Stimulated activated memory B cell treated with anti-CD40 and anti-IgM and Interleukin-4, amounts not matched to agents 10 μg/mL and 1 μg/mL and 100 μg/mL, for 72 hours (primary cell): ENCODE measurements at regions not wholly inside any gene's neighbourhood (a gene's known extent, or its start where the extent isn't known, plus 50 kb on each side); places are given as distances from the start of the nearest gene placed in this dataset.
"Not testable (repeated sequence)": the region's sequence is repeated elsewhere in the genome, so short reads cannot be mapped to it uniquely, and the experiment has no call there.

Experiments used
- ATAC-seq: fragments of 150-1000 bp; cut with Tn5 transposase; 2 replicates; pipeline ENCODE4 v1.10.0; 2021
- H3K27ac Mint-ChIP-seq: one replicate; pipeline ENCODE4 v1.8.0; 2022; ENCODE audit warnings: mild to moderate bottlenecking, mixed read lengths
- H3K27me3 Mint-ChIP-seq: one replicate; pipeline ENCODE4 v1.8.0; 2022; ENCODE audit warnings: mixed read lengths
- H3K36me3 Mint-ChIP-seq: one replicate; pipeline ENCODE4 v1.8.0; 2022; ENCODE audit warnings: mixed read lengths
- H3K4me1 Mint-ChIP-seq: one replicate; pipeline ENCODE4 v1.8.0; 2022; ENCODE audit warnings: mixed read lengths
- H3K4me3 Mint-ChIP-seq: one replicate; pipeline ENCODE4 v1.8.0; 2022; ENCODE audit warnings: mild to moderate bottlenecking, moderate library complexity, mixed read lengths
- H3K9me3 Mint-ChIP-seq: one replicate; pipeline ENCODE4 v1.8.0; 2022; ENCODE audit warnings: mixed read lengths

- no peak overlapping the region for H3K4me3 Mint-ChIP-seq
- H3K4me1 Mint-ChIP-seq: no peaks in the 10 kb centered on the region
- no peak overlapping the region for H3K27ac Mint-ChIP-seq
- no peaks in the 10 kb centered on the region for H3K36me3 Mint-ChIP-seq
- no peak for ATAC-seq
- peaks cover 2% of the 10 kb centered on the region for H3K9me3 Mint-ChIP-seq
- no peaks in the 10 kb centered on the region for H3K27me3 Mint-ChIP-seq
Observed at GRCh38 chr15:39243396-39243795, 337.5 kb upstream of the THBS1 start.

DNA sequence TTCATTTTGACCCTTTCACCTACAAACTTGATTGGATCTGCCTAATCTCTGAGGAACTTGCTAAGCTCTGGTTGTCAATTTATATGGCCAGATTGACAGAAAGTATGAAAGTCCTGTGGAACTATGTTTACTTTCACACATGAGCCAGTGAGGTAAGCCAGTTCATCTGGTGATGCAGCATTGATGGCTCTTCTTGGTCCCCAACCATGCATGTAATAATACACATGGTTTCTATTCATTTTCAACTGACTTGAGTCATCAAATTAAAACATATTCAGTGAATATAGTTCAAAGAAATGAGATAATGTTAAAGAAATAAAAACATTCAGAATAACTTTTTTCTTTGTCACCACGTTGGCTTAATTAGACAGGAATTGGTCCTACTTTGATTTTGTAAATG, 336.1 kb upstream of the THBS1 start:
- no peaks in the 10 kb centered on the region for H3K9me3 Mint-ChIP-seq
- no peak overlapping the region for H3K27ac Mint-ChIP-seq
- H3K27me3 Mint-ChIP-seq: no peaks in the 10 kb centered on the region
- ATAC-seq: no peak
- H3K36me3 Mint-ChIP-seq: no peaks in the 10 kb centered on the region
- H3K4me1 Mint-ChIP-seq: no peaks in the 10 kb centered on the region
- no peak overlapping the region for H3K4me3 Mint-ChIP-seq

GRCh38 chr15:39246523-39246922, 334.4 kb upstream of the THBS1 start:
- Mint-ChIP-seq H3K27me3 (no peaks in the 10 kb centered on the region), H3K4me1 (no peaks in the 10 kb centered on the region), H3K36me3 (no peaks in the 10 kb centered on the region), H3K27ac (no peak overlapping the region), H3K9me3 (no peaks in the 10 kb centered on the region), H3K4me3 (no peak overlapping the region)
- no peak for ATAC-seq

GRCh38 chr15:39247574-39247973, 333.3 kb upstream of the THBS1 start:
- ATAC-seq: no peak
- H3K27ac Mint-ChIP-seq: no peak overlapping the region
- no peaks in the 10 kb centered on the region for H3K27me3 Mint-ChIP-seq
- no peaks in the 10 kb centered on the region for H3K9me3 Mint-ChIP-seq
- no peaks in the 10 kb centered on the region for H3K36me3 Mint-ChIP-seq
- H3K4me1 Mint-ChIP-seq: no peaks in the 10 kb centered on the region
- no peak overlapping the region for H3K4me3 Mint-ChIP-seq

DNA sequence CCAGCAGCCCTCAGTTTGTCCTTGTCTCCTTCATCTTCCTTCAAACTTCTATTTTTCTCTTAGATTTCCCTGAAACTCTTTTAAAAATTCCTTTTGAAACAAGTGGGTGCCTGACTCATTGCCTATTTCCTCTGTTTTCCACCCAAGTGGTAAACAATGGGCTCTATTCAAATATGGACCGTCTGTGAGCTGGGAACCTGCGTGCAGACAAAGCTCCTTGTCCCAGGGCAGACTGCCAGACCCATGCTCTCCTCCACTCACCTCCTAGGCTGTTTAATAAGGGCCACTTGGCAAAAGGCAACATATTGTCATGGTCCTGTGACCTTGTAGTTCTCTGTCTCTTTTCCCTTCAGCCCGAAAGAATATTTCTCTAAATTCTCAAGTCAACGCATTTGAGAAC, 332.7 kb upstream of the THBS1 start:
- no peak overlapping the region for H3K27ac Mint-ChIP-seq
- no peaks in the 10 kb centered on the region for H3K27me3 Mint-ChIP-seq
- H3K4me3 Mint-ChIP-seq: no peak overlapping the region
- H3K9me3 Mint-ChIP-seq: no peaks in the 10 kb centered on the region
- H3K36me3 Mint-ChIP-seq: no peaks in the 10 kb centered on the region
- no peaks in the 10 kb centered on the region for H3K4me1 Mint-ChIP-seq
- no peak for ATAC-seq

DNA sequence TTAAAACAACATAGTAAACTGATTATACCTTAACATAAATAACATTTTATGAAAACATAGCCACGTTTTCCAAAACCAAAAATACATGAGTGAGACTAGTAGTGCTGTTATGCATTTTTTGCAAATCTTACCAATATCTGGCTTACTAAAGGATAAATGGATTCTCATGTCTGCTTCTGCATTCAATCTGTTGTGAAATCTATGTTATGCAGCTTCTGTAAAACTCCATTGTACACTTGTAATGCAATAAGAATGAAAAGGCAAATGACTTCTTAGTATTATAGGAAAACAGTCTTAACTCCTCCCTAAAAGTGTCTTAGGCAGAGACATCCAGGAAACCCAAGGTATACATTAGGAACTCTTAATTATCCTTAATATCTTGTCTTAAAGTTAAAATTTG, 330.9 kb upstream of the THBS1 start:
- no peak for ATAC-seq
- no peaks in the 10 kb centered on the region for H3K36me3 Mint-ChIP-seq
- no peak overlapping the region for H3K27ac Mint-ChIP-seq
- H3K27me3 Mint-ChIP-seq: no peaks in the 10 kb centered on the region
- H3K9me3 Mint-ChIP-seq: no peaks in the 10 kb centered on the region
- H3K4me1 Mint-ChIP-seq: no peaks in the 10 kb centered on the region
- no peak overlapping the region for H3K4me3 Mint-ChIP-seq

DNA sequence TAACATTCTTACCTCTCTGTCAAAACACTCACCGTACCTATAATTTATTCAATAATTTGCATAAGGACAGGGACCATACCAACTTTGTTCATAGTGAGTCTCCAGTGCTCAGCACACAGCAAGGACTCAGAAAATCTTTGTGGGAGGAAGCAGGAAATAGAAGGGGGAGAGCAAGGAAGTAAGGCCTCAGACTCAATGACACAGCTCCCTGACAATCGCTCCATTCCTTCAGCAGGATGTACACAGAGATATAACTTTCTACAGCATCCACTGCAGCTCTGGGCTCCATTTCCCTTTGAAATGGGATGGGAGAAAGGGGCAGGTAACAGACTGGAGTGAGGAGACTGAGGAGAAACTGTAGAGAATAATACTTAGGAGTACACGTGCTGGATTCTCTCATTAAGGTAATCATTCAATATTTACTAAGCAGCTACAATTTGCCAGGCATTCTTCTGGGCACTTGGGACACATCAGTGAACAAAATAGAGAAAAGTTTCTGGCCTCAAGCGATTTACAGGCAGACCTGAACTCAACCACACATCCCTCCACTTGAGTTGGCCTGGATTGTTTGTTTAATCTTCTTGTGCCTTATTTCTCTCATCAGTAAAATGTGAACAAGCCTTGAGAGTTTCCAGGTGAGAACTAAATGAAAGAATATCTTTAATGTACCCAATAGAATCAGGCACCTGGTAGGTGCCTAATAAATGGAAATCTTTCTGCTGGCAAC, 330.3 kb upstream of the THBS1 start:
- Mint-ChIP-seq H3K27ac (no peak overlapping the region), H3K27me3 (no peaks in the 10 kb centered on the region), H3K36me3 (no peaks in the 10 kb centered on the region), H3K9me3 (no peaks in the 10 kb centered on the region), H3K4me3 (no peak overlapping the region), H3K4me1 (no peaks in the 10 kb centered on the region)
- ATAC-seq: no peak

DNA sequence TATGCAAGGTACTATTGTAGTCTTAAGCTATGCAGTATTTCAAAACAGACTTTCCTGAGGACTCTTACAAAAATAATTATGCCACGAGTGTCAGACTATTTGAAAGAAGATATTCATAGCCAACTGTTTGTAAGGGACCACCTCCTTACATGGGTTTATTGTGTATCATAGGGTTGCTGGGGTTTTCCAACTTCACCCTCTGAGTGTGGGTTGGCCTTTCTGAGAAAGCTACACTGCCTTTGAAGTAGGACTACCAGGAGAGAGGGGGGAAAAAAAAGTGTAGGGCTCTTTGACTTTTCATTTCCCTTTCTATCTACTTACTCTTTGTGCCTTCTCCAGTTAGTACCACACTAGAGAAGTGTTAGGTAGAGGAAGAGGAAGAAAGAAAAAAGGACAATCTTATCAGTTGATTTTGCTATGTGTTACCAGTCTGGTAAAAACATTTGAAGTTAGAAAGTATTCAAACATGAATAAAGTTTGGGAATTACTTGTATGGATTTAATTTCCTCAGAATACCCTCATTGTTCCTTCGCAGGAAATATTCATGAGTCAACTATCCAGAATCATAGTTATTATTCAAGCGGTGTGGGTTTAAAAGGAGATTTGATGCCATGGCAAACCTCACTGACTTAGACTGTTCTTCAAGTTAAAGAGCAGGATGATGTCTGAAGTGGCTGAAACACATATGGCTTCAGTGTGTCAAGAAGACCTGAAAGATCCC, 329.3 kb upstream of the THBS1 start:
- H3K36me3 Mint-ChIP-seq: no peaks in the 10 kb centered on the region
- no peaks in the 10 kb centered on the region for H3K9me3 Mint-ChIP-seq
- H3K4me3 Mint-ChIP-seq: no peak overlapping the region
- no peak for ATAC-seq
- H3K27me3 Mint-ChIP-seq: no peaks in the 10 kb centered on the region
- no peak overlapping the region for H3K27ac Mint-ChIP-seq
- H3K4me1 Mint-ChIP-seq: no peaks in the 10 kb centered on the region

DNA sequence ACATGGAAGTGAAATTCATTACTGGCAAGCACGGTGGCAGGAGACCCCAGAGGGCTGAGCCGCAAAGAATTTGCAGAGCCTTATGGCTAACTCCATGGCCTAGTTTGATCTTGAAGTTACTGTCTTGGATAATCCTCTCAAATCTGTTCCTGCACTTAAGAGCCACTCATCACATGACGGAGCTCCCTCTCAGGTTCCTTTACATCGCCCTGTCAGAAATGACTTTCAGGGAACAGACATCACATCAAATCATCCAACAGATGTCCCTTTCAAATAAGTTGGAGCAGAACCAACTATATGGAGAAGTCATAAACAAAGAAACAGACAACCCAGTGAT, 328.8 kb upstream of the THBS1 start:
- Mint-ChIP-seq H3K36me3 (no peaks in the 10 kb centered on the region), H3K4me1 (no peaks in the 10 kb centered on the region), H3K9me3 (no peaks in the 10 kb centered on the region), H3K27me3 (no peaks in the 10 kb centered on the region), H3K27ac (no peak overlapping the region), H3K4me3 (no peak overlapping the region)
- ATAC-seq: no peak

GRCh38 chr15:39253552-39253951, 327.3 kb upstream of the THBS1 start:
- Mint-ChIP-seq H3K4me1 (no peaks in the 10 kb centered on the region), H3K36me3 (no peaks in the 10 kb centered on the region), H3K27me3 (no peaks in the 10 kb centered on the region), H3K9me3 (no peaks in the 10 kb centered on the region), H3K4me3 (no peak overlapping the region), H3K27ac (no peak overlapping the region)
- no peak for ATAC-seq

GRCh38 chr15:39254181-39254580, 326.7 kb upstream of the THBS1 start:
- ATAC-seq: no peak
- H3K4me1 Mint-ChIP-seq: no peaks in the 10 kb centered on the region

GRCh38 chr15:39255760-39256159, 325.1 kb upstream of the THBS1 start:
- no peak for ATAC-seq
- H3K4me1 Mint-ChIP-seq: no peaks in the 10 kb centered on the region
- H3K36me3 Mint-ChIP-seq: no peaks in the 10 kb centered on the region
- H3K4me3 Mint-ChIP-seq: no peak overlapping the region
- H3K27me3 Mint-ChIP-seq: no peaks in the 10 kb centered on the region
- H3K9me3 Mint-ChIP-seq: peaks cover 2% of the 10 kb centered on the region
- H3K27ac Mint-ChIP-seq: no peak overlapping the region

More at GRCh38 chr15:39254181-39254580, 326.7 kb upstream of the THBS1 start:
- no peaks in the 10 kb centered on the region for H3K27me3 Mint-ChIP-seq
- no peaks in the 10 kb centered on the region for H3K9me3 Mint-ChIP-seq
- no peak overlapping the region for H3K4me3 Mint-ChIP-seq
- H3K36me3 Mint-ChIP-seq: no peaks in the 10 kb centered on the region
- H3K27ac Mint-ChIP-seq: no peak overlapping the region

DNA sequence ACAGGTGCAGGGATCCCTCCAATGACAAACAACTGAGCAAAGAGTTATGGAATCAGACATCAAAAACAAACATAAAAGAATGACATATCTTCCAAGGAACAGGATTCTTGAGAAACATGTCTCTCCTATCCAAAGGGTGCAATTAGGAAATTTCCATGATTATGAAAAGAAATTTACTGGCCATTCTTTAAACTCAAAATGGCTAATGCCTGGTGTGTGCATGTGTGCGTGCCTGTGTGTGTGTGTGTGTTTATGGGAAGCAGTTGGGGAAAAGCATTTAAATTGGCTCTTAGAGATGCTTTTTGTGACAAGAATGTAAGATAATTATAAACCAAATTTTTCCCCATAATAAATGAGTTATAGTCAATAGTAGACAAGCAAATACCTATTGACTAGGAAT, 320.5 kb upstream of the THBS1 start:
- H3K4me1 Mint-ChIP-seq: no peaks in the 10 kb centered on the region

DNA sequence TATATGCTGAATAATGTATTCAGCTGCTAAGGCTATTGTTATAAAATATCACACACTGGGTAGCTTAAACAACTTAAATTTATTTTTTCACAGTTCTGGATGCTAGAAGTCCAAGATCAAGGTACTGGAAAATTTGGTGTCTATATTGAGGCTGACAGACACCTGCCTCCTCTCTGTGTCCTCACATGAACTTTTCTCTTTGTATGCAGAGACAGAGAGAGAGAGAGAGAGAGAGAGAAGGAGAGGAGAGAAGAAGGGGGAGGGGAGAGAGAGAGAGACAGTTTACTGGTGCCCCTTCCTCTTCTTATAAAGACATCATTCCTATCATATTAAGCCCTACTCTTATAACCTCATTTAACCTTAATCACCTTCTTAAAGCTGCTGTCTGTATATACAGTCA, 320.1 kb upstream of the THBS1 start:
- H3K4me1 Mint-ChIP-seq: no peaks in the 10 kb centered on the region
- no peaks in the 10 kb centered on the region for H3K27me3 Mint-ChIP-seq
- ATAC-seq: no peak
- no peak overlapping the region for H3K4me3 Mint-ChIP-seq
- no peaks in the 10 kb centered on the region for H3K36me3 Mint-ChIP-seq
- no peak overlapping the region for H3K27ac Mint-ChIP-seq
- peaks cover 2% of the 10 kb centered on the region for H3K9me3 Mint-ChIP-seq

More for the DNA sequence above, 320.5 kb upstream of the THBS1 start:
- no peak overlapping the region for H3K27ac Mint-ChIP-seq
- H3K9me3 Mint-ChIP-seq: peaks cover 2% of the 10 kb centered on the region
- no peak for ATAC-seq
- H3K27me3 Mint-ChIP-seq: no peaks in the 10 kb centered on the region
- H3K36me3 Mint-ChIP-seq: no peaks in the 10 kb centered on the region
- H3K4me3 Mint-ChIP-seq: no peak overlapping the region

DNA sequence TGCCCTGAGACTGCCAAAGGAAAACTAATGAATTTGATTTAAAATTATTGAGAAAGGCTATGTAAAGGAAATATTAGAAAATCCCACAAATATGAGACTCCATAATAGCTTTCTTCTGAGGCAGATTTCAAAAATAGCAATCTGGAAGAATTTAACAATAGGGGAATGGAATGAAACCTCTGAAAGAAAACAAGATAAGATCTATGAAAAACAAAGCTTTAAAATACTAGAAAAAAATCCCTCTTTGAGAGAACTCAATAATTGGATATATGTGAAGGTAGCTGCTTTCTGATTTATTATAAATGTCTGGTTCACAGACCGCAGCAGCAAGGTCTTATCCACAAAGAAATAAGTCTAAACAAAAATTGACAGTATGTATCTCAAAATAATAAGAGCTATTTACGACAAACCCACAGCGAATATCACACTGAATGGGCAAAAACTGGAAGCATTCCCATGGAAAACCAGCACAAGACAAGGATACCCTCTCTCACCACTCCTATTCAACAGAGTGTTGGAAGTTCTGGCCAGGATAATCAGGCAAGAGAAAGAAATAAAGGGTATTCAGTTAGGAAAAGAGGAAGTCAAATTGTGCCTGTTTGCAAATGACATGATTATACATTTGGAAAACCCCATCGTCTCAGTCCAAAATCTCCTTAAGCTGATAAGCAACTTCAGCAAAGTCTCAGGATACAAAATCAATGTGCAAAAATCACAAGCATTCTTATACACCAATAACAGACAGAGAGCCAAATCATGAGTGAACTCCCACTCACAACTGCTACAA, 319.3 kb upstream of the THBS1 start:
- H3K4me3 Mint-ChIP-seq, H3K9me3 Mint-ChIP-seq, H3K36me3 Mint-ChIP-seq, ATAC-seq, H3K4me1 Mint-ChIP-seq, H3K27me3 Mint-ChIP-seq, H3K27ac Mint-ChIP-seq: not testable (repeated sequence)
